ENCODE measurements at regions not wholly inside any gene's neighbourhood (a gene's known extent, or its start where the extent isn't known, plus 50 kb on each side); places are given as distances from the start of the nearest gene placed in this dataset.

GRCh38 chr5:92822183-92822582 lies 758.8 kb downstream of the NR2F1-AS1 start:
- TF ChIP-seq EZH2phosphoT487 (IDR thresholded peaks at IDR 0.05; ENCODE audit: borderline replicate concordance, low read depth, low read length), result no peak
- TF ChIP-seq, protein P1, sequence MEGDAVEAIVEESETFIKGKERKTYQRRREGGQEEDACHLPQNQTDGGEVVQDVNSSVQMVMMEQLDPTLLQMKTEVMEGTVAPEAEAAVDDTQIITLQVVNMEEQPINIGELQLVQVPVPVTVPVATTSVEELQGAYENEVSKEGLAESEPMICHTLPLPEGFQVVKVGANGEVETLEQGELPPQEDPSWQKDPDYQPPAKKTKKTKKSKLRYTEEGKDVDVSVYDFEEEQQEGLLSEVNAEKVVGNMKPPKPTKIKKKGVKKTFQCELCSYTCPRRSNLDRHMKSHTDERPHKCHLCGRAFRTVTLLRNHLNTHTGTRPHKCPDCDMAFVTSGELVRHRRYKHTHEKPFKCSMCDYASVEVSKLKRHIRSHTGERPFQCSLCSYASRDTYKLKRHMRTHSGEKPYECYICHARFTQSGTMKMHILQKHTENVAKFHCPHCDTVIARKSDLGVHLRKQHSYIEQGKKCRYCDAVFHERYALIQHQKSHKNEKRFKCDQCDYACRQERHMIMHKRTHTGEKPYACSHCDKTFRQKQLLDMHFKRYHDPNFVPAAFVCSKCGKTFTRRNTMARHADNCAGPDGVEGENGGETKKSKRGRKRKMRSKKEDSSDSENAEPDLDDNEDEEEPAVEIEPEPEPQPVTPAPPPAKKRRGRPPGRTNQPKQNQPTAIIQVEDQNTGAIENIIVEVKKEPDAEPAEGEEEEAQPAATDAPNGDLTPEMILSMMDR (conservative IDR thresholded peaks at IDR 0.05; ENCODE audit: low read length), result no peak

Data from OCI-LY7 (cell line).